Stimulated activated CD4-positive, alpha-beta T cell treated with anti-CD3 and anti-CD28 coated beads, Interleukin-15, amount 100 ng/mL, for 1 hour (primary cell): ENCODE measurements at regions not wholly inside any gene's neighbourhood (a gene's known extent, or its start where the extent isn't known, plus 50 kb on each side); places are given as distances from the start of the nearest gene placed in this dataset.
"Not testable (repeated sequence)": the region's sequence is repeated elsewhere in the genome, so short reads cannot be mapped to it uniquely, and the experiment has no call there.

ENCODE experiments used
- DNase-seq, 2 donors: peaks; one replicate each; pipeline ENCODE4 v3.0.0-alpha.2; 2020; ENCODE audit warnings: low read depth in 1 of 2, low spot score in 1 of 2

- DNase-seq: no peak
Measured at GRCh38 chr4:153099391-153100140, 104.7 kb upstream of the TRIM2 start.

GRCh38 chr4:153106736-153107135, 97.5 kb upstream of the TRIM2 start:
- not testable (repeated sequence) for DNase-seq

GRCh38 chr4:153107246-153107645, 97.0 kb upstream of the TRIM2 start:
- DNase-seq: no peak

GRCh38 chr4:153109296-153109849, 94.9 kb upstream of the TRIM2 start:
- DNase-seq: no peak

- no peak for DNase-seq
Measured at GRCh38 chr4:153110739-153111138, 93.5 kb upstream of the TRIM2 start.

GRCh38 chr4:153111426-153112040, 92.7 kb upstream of the TRIM2 start:
- no peak for DNase-seq

- DNase-seq: no peak
Measured at GRCh38 chr4:153112041-153112441, 92.2 kb upstream of the TRIM2 start.

GRCh38 chr4:153113061-153113837, 91.0 kb upstream of the TRIM2 start:
- no peak for DNase-seq

GRCh38 chr4:153113838-153114105, 90.5 kb upstream of the TRIM2 start:
- no peak for DNase-seq

GRCh38 chr4:153114771-153115321, 89.4 kb upstream of the TRIM2 start:
- peak in 1 of 2 donors; percentile 23 for DNase-seq

- DNase-seq: peak; percentile 26 to 55
Measured at GRCh38 chr4:153115322-153116290, 88.6 kb upstream of the TRIM2 start.

- no peak for DNase-seq
Measured at GRCh38 chr4:153116291-153116680, 88.0 kb upstream of the TRIM2 start.

- DNase-seq: no peak
Measured at GRCh38 chr4:153116801-153117200, 87.4 kb upstream of the TRIM2 start.

- no peak for DNase-seq
Measured at GRCh38 chr4:153117554-153117953, 86.7 kb upstream of the TRIM2 start.

GRCh38 chr4:153119626-153120025, 84.6 kb upstream of the TRIM2 start:
- no peak for DNase-seq

GRCh38 chr4:153120235-153120634, 84.0 kb upstream of the TRIM2 start:
- no peak for DNase-seq

- DNase-seq: no peak
Measured at GRCh38 chr4:153122855-153123254, 81.4 kb upstream of the TRIM2 start.

- DNase-seq: no peak
Measured at GRCh38 chr4:153126137-153126536, 78.1 kb upstream of the TRIM2 start.

- peak; percentile 62 to 68 for DNase-seq
Measured at GRCh38 chr4:153127760-153128494, 76.3 kb upstream of the TRIM2 start.

GRCh38 chr4:153131596-153131995, 72.6 kb upstream of the TRIM2 start:
- DNase-seq: no peak
